Adrenal gland (tissue), 9 donors: ENCODE measurements at regions not wholly inside any gene's neighbourhood (a gene's known extent, or its start where the extent isn't known, plus 50 kb on each side); places are given as distances from the start of the nearest gene placed in this dataset.

Experiments
- DNase-seq, 7 donors: peaks; one replicate each; pipeline ENCODE4 v3.0.0-alpha.2; 2019 to 2020
- H3K27ac ChIP-seq, 5 donors: fragments of 200-600 bp; sonication (generic) in 4 of 5; 1 replicate in 3 of 5; 2 replicates in 2 of 5; pipeline versions ENCODE4 v1.5.1 to v1.8.0; 2016 to 2020; ENCODE audit warnings: mild to moderate bottlenecking in 1 of 5
- H3K27me3 ChIP-seq: fragments of 200-600 bp; 2 replicates; pipeline ENCODE4 v1.8.0; 2021
- H3K36me3 ChIP-seq, 2 donors: fragments of 200-600 bp; replicated peaks in 1 of 2; 1 replicate in 1 of 2; 2 replicates in 1 of 2; pipeline versions ENCODE4 v1.5.1 to v1.8.0; 2018 to 2022
- H3K4me1 ChIP-seq, 2 donors: fragments of 200-600 bp; replicated peaks in 1 of 2; 1 replicate in 1 of 2; 2 replicates in 1 of 2; pipeline versions ENCODE4 v1.5.1 to v1.8.0; 2018 to 2021
- H3K4me3 ChIP-seq, 4 donors: fragments of 200-600 bp; sonication (generic) in 3 of 4; one replicate each; pipeline ENCODE4 v1.5.1; 2016 to 2018
- H3K9me3 ChIP-seq, 3 donors: fragments of 200-600 bp; sonication (generic) in 1 of 3; replicated peaks in 1 of 3; 1 replicate in 2 of 3; 2 replicates in 1 of 3; pipeline versions ENCODE4 v1.5.1 to v1.8.0; 2016 to 2021
- POLR2A ChIP-seq, 2 donors: fragments of 450-650 bp; IDR thresholded peaks; one replicate each; pipeline ENCODE4 v1.6.1; 2017; ENCODE audit warnings: antibody characterized with exemption in 2 of 2, mild to moderate bottlenecking in 2 of 2, moderate library complexity in 1 of 2
- WGBS, 4 donors: extraction: QIAGEN DNeasy Blood & Tissue Kit in 2 of 4; methylation state at CpG; one replicate each; pipeline versions ENCODE4 v1.1.5 to v1.1.7; 2013 to 2017; 5-methylcytosine and 5-hydroxymethylcytosine counted together
- intact Hi-C, 2 donors: fragments of 100-400 bp; cut with DNase I; formaldehyde crosslinking; loops; one replicate each; pipeline versions ENCODE4 v1.14.1 to v1.15.0; 2022 to 2023
- TF ChIP-seq, protein P1 (sequence below), 6 experiments: fragments of 450-650 bp in 4 of 6; fragments of 200-600 bp in 2 of 6; sonication (generic) in 1 of 6; IDR thresholded peaks; 1 replicate in 5 of 6; 2 replicates in 1 of 6; pipeline versions ENCODE4 v1.5.1 to v1.8.0; 2016 to 2021; ENCODE audit warnings: antibody characterized with exemption in 6 of 6, mild to moderate bottlenecking in 2 of 6, moderate library complexity in 1 of 6
- donor health status: healthy with polysubstance abuse.
- donor health status: Bipolar disorder and iron deficiency.
- donor health status: DM: yes; HTN: yes; CAD: no.
- donor health status: DM: no; HTN: no; CAD: no.
- donor health status: DM: no; HTN: no; CAD: no.

DNA sequence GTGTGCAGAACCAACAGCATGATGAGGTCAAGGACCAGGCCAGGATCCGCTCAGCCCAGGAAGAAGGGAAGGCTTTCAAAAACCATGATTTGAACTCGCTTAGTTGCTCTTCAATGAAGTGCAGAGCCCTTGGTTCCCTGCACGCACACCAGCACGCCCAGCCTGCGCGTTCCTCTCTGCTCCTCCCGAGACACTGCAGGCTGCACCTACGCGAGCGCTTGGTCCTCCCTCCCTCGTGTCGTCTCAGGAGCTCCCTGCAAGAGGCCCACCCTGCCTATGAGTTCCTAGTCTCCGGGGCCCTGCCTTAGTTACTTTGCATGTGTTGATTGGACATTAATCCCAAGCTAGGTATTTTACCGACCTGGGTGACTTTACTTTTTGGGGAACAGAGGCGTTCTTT, 132.9 kb upstream of the TNRC6C start:
- intact Hi-C loops = no loop called here

DNA sequence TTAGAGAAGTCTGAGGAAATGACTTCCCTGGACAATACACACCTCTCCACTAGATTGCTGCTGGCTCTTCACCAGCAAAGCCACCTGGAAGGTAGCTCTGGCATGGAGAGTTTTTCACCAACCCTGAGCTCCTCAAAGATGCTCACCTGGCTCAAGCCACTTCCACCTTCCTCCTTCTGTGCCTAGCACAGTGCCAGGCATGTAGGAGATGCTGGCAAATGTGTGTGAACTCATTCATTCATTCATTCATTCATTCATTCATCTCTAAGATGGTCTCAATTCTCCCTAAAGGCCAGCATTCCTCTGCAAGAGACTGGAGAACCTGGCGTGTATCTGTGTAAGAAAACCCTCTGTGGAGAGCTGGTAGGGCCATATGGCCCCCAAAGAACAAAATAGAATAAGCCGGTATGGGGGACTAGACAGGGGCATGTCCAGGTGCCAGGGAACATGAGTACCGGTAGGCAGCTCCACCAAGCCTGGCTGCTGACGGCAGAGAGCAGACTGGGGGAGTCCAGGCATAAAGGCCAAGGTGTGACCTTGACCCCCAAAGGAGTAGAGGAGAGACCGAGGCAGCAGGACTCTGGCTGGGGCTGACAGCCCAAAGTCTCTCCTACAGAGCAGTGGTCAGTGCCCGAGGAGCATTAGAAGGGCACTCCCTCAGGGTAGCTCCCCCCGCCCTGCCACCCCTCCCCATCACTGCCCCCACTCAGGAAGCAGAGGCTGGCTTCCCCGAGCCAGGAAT, 132.2 kb upstream of the TNRC6C start:
- no peak for DNase-seq
- no peak overlapping the region for H3K27ac ChIP-seq
- TF ChIP-seq POLR2A (IDR thresholded peaks at IDR 0.05) = no peak
- TF ChIP-seq, protein P1, sequence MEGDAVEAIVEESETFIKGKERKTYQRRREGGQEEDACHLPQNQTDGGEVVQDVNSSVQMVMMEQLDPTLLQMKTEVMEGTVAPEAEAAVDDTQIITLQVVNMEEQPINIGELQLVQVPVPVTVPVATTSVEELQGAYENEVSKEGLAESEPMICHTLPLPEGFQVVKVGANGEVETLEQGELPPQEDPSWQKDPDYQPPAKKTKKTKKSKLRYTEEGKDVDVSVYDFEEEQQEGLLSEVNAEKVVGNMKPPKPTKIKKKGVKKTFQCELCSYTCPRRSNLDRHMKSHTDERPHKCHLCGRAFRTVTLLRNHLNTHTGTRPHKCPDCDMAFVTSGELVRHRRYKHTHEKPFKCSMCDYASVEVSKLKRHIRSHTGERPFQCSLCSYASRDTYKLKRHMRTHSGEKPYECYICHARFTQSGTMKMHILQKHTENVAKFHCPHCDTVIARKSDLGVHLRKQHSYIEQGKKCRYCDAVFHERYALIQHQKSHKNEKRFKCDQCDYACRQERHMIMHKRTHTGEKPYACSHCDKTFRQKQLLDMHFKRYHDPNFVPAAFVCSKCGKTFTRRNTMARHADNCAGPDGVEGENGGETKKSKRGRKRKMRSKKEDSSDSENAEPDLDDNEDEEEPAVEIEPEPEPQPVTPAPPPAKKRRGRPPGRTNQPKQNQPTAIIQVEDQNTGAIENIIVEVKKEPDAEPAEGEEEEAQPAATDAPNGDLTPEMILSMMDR (IDR thresholded peaks at IDR 0.05) = no peak
- H3K4me1 ChIP-seq = peaks cover 0 to 14% of the 10 kb centered on the region in 2 donors
- no peaks in the 10 kb centered on the region for H3K27me3 ChIP-seq
- intact Hi-C loops = no loop called here
- H3K36me3 ChIP-seq = no peaks in the 10 kb centered on the region
- no peak overlapping the region for H3K4me3 ChIP-seq
- no peaks in the 10 kb centered on the region for H3K9me3 ChIP-seq
- WGBS, 4 donors = 80 to 87% (median 81%) methylated on average over 6 to 8 of the region's 8 CpGs

More for the DNA sequence above, 132.9 kb upstream of the TNRC6C start:
- H3K27me3 ChIP-seq = no peaks in the 10 kb centered on the region
- H3K36me3 ChIP-seq = no peaks in the 10 kb centered on the region
- no peak overlapping the region for H3K4me3 ChIP-seq
- 84 to 93% (median 91%) methylated on average over 15 of the region's 15 CpGs for WGBS, 4 donors
- peaks cover 0 to 8% of the 10 kb centered on the region in 2 donors for H3K4me1 ChIP-seq
- H3K27ac ChIP-seq = no peak overlapping the region
- TF ChIP-seq, protein P1 (IDR thresholded peaks at IDR 0.05) = no peak
- TF ChIP-seq POLR2A (IDR thresholded peaks at IDR 0.05) = no peak
- H3K9me3 ChIP-seq = no peaks in the 10 kb centered on the region
- DNase-seq = no peak

DNA sequence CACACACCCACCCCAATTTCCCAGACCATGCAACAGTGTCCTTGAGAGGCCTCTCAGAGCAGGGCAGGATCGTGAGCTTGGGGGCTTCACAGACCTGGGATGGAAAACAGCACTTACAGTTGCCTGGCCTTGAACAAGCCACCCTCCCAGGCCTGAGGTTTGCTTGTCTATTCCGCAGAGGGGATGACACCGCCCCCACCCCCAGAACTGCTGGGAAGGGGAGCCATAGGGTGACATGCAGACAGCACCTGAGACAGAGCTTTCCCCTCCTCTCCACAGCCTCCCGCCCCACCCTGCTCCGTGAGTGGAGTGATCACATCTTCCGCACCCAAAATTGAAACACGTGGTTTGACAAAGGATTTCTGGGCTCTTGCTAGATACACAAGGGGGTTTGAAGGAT, 131.5 kb upstream of the TNRC6C start:
- no peak overlapping the region for H3K27ac ChIP-seq
- TF ChIP-seq POLR2A (IDR thresholded peaks at IDR 0.05) = no peak
- TF ChIP-seq, protein P1 (IDR thresholded peaks at IDR 0.05) = no peak
- WGBS, 4 donors = 77 to 92% (median 81%) methylated on average over 5 to 7 of the region's 7 CpGs
- H3K4me1 ChIP-seq = peaks cover 0 to 14% of the 10 kb centered on the region in 2 donors
- no peaks in the 10 kb centered on the region for H3K27me3 ChIP-seq
- no peaks in the 10 kb centered on the region for H3K9me3 ChIP-seq
- H3K36me3 ChIP-seq = no peaks in the 10 kb centered on the region
- no peak for DNase-seq
- intact Hi-C loops = no loop called here
- no peak overlapping the region for H3K4me3 ChIP-seq

DNA sequence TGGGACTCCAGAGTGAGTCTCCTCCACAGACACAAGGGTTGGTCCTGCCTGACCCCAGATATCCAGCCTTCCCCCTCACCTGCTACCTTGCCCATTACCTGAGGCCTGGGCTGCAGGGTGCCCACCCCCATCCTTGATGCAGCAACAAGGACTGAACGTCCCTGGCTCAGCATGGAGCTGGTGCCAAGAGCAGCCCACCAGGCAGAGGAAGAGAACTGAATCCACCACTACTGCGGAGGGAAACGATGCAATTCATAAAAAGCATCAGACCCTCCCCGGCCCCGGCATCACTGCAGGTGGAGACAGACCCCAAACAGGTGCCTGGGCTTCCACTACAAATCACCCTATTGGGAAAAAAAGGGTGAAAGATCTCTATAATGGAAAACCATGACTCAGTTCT, 131.0 kb upstream of the TNRC6C start:
- H3K27ac ChIP-seq = no peak overlapping the region
- no peak overlapping the region for H3K4me3 ChIP-seq
- TF ChIP-seq, protein P1 (IDR thresholded peaks at IDR 0.05) = no peak
- no peak for TF ChIP-seq POLR2A (IDR thresholded peaks at IDR 0.05)
- WGBS, 4 donors = 84 to 90% (median 87%) methylated on average over 5 of the region's 5 CpGs
- H3K9me3 ChIP-seq = no peaks in the 10 kb centered on the region
- no peaks in the 10 kb centered on the region for H3K27me3 ChIP-seq
- DNase-seq = no peak
- H3K4me1 ChIP-seq = peaks cover 0 to 14% of the 10 kb centered on the region in 2 donors
- H3K36me3 ChIP-seq = no peaks in the 10 kb centered on the region
- intact Hi-C loops = no loop called here
